HL-60/S4 treated with phorbol 12-myristate 13-acetate at 8.2 ng/mL for 4 days and 3 days (cell line): ENCODE measurements at regions not wholly inside any gene's neighbourhood (a gene's known extent, or its start where the extent isn't known, plus 50 kb on each side); places are given as distances from the start of the nearest gene placed in this dataset.
"Not testable (repeated sequence)": the region's sequence is repeated elsewhere in the genome, so short reads cannot be mapped to it uniquely, and the experiment has no call there.

Experiments
- in situ Hi-C: fragments of 300-500 bp; cut with MboI; formaldehyde crosslinking; loops from 2 replicates; pipeline ENCODE4 v1.15.0; 2022; ENCODE audit warnings: low sequenced_read_pairs

DNA sequence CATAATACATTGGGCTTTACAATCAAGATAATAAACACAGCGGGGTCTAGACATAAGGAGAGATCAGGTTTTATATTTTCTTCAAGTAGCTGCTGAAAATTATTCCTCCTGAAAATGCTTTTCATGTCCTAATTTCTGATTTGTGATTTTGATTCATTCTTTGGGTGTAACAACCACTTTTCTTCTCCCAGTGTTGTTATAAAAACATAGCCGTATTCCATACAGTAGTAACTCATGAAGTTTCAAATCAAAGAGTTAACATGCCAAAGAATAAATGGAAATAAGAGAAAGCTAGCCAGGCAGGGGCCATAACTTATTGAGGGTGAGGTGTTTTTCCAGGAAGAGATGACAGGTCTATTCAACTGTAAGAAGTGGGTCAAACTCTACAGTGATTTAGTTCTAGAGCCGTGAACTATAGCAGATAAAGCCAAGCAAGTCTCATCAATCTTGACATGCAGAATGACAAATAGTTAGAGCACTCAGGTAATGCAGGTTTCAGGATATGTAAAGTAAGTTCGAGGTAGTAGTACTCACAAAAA lies 934.4 kb upstream of the SLITRK1 start:
- in situ Hi-C loops = no loop called here

GRCh38 chr13:84812789-84813188 lies 930.5 kb upstream of the SLITRK1 start:
- in situ Hi-C loops = no loop called here

GRCh38 chr13:84812078-84812477 lies 929.8 kb upstream of the SLITRK1 start:
- in situ Hi-C loops = no loop called here

DNA sequence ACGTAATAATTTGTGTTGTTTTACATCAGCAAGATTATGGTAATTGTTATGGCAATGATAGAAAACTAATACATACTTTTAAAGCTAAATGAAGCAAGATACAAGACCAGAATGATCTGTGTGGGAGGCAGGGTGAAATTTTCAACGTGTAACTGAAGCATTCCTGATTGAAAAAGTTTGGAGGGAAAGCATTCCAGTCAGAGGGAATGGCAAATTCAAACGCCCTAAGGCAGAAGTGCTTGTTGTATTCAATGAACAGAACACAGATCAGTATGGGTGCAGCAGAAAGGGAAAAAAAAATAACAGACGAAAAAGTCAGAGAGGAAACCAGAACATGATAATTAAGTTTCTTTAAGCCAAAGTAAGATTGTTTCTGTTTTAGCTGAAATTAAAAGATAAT lies 928.5 kb upstream of the SLITRK1 start:
- in situ Hi-C loops = no loop called here

DNA sequence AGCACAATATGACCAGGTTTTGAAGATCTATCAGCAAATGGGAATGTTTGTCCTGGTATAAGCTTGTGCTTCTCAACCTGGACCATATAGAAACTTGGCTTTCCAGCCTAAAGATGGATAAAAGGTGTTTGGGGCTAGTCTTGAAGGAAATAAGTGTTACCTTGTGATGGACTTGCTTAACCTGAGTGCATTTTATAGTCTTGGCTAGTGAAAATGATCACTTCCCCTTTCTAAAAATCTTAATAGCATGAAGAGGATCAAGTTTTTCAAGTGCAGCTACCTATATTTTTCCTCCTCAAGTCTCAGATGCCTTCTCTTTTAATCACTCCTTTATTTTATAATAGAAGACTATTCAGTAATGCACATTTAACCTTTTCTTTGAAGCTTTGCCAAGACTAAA lies 919.8 kb upstream of the SLITRK1 start:
- in situ Hi-C loops = no loop called here

DNA sequence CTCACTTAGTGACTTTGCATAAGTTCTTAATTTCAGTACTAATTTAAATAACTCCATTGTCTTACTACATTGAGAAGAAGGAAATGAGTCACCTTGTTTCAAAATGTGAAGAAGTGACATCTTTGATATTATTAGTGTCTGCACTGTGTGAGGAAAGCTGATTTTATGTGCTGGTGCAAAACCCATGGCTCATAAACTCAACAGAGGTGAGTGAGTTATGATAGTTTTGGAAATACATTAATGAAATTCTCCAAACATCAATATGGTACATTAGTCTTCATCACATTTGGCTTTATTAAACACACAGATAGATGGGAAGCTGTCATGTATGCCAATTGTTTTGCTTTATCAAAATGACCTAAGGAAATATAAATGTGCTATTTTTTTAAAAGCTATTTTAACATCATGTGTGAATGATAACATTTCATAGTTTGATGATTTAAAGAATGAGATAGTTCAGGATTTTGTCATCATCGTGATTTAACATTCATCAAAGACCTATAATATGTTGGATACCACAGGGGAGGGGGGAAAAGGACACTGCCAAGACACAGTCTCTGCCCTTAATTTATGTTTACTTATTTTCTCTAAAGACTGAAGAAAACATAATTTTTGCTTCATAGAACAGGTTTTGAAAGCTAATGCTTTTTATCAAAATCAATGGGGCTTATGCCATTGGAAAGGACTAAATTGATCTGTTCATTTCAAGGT lies 902.3 kb upstream of the SLITRK1 start:
- in situ Hi-C loops = no loop called here

- in situ Hi-C loops = no loop called here
Measured at GRCh38 chr13:84777316-84777715, 895.0 kb upstream of the SLITRK1 start.

DNA sequence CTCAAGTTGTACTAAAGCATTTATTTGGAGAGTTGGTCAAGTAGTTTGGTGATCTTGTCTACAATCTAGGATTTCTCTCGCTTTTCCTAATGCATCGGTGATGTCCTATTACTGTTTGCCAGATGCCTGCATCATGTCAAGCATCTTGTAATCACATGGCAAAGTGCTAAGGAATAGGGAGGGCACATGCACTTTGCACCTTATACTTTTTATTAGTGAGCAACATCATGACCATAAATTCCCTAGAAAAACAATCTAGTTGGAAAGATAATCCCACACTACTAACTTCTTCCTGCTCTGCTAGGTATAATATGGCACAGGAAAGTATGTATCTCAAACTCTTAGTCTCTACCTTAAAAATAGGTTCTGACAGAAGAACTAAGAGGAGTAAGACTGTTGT lies 894.3 kb upstream of the SLITRK1 start:
- in situ Hi-C loops = no loop called here

- in situ Hi-C loops = not testable (repeated sequence)
Measured at GRCh38 chr13:84775920-84776319, 893.6 kb upstream of the SLITRK1 start.

DNA sequence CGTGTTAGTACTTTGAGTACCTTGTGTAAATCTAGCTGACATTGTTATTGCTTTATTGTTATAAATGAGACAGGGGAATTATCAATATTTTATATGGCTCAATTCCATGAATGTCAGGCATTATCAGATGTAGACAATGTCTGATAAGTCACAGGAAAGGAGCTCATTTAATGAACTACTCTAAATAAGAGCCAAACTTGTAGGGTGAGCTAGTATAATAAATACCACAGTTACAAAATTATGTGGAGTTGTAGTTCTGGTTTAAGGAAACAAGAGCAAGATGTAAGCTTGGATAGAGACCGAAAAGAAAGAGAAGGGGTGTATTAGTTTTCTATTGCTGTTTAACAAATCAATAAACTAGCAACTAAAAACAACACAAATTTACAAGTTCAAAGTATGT lies 891.8 kb upstream of the SLITRK1 start:
- in situ Hi-C loops = no loop called here

DNA sequence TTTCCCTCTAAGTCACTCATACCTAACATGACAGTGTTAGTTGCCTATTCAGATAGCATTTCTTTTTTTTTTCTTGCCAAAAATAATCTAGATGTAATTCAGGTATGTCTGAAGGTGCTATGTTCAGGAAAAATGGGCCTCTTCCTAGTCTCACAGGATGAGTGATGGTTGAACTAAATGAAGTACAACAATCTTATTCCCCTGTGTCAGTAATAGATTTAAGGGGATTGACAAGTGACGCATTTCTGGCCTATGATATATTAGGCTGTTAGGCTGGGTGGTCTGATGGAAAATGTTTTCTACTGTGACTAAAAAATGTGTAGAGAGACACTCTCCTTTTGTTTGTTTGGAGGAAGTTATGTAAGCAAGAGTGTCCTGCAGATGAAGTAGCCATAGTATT lies 878.7 kb upstream of the SLITRK1 start:
- in situ Hi-C loops = no loop called here

- in situ Hi-C loops = no loop called here
Measured at GRCh38 chr13:84749126-84749525, 866.9 kb upstream of the SLITRK1 start.

GRCh38 chr13:84745051-84745551 lies 862.8 kb upstream of the SLITRK1 start:
- in situ Hi-C loops = no loop called here

GRCh38 chr13:84744203-84744602 lies 861.9 kb upstream of the SLITRK1 start:
- in situ Hi-C loops = no loop called here

- in situ Hi-C loops = no loop called here
Measured at GRCh38 chr13:84741253-84741652, 859.0 kb upstream of the SLITRK1 start.

DNA sequence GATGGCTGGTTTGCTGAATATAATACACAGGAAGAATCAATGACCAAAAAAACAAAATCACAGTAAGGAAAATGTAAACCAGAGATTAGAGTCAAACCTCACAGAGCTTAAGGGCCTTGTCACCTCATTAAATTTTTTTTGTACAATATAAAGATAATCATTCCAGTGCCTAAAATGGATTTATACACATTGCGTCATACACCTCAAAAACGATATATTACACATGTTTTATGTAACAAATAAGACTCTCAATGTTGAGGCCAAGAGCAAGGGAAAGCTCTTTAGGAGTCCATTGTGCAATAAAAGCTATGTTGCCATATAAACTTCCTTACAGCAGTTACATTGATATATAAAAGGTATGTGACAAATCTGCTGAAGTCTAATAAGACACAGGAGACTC lies 856.7 kb upstream of the SLITRK1 start:
- in situ Hi-C loops = no loop called here

GRCh38 chr13:84737661-84738060 lies 855.4 kb upstream of the SLITRK1 start:
- in situ Hi-C loops = no loop called here

- in situ Hi-C loops = no loop called here
Measured at GRCh38 chr13:84730376-84730775, 848.1 kb upstream of the SLITRK1 start.

GRCh38 chr13:84705982-84706710 lies 823.9 kb upstream of the SLITRK1 start:
- in situ Hi-C loops = no loop called here

DNA sequence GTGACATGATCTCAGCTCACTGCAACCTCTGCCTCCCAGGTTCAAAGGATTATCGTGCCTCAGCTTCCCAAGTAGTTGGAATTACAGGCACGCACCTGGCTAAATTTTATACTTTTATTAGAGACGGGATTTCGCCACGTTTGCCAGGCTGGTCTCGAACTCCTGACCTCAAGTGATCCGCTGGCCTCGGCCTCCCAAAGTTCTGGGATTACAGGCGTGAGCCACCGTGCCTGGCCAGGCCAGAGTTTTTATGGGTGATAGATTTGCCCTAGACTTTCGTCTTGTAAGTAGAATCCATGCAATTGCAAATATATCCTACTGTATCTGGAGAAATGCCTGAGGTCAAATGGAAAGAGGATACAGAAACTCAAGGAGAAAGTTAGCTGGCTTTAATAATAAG lies 819.9 kb upstream of the SLITRK1 start:
- in situ Hi-C loops = no loop called here

- in situ Hi-C loops = not testable (repeated sequence)
Measured at GRCh38 chr13:84697591-84697990, 815.3 kb upstream of the SLITRK1 start.

- in situ Hi-C loops = no loop called here
Measured at GRCh38 chr13:84686973-84687372, 804.7 kb upstream of the SLITRK1 start.
